Activated CD4-positive, CD25-positive, alpha-beta regulatory T cell treated with anti-CD3 and anti-CD28 coated beads, Interleukin-2, amount 50 U/mL, for 24 hours (primary cell): ENCODE measurements at regions not wholly inside any gene's neighbourhood (a gene's known extent, or its start where the extent isn't known, plus 50 kb on each side); places are given as distances from the start of the nearest gene placed in this dataset.

Experiments used
- ATAC-seq, 2 donors: fragments of 150-1000 bp; cut with Tn5 transposase; one replicate each; pipeline ENCODE4 v1.10.0; 2021; ENCODE audit warnings: mild to moderate bottlenecking in 1 of 2, moderate library complexity in 1 of 2

- no peak for ATAC-seq
Observed at GRCh38 chr5:31048282-31049270, 144.9 kb upstream of the CDH6 start.

- ATAC-seq = no peak
Observed at GRCh38 chr5:31047621-31048020, 145.9 kb upstream of the CDH6 start.

GRCh38 chr5:31047007-31047406 lies 146.5 kb upstream of the CDH6 start:
- no peak for ATAC-seq

DNA sequence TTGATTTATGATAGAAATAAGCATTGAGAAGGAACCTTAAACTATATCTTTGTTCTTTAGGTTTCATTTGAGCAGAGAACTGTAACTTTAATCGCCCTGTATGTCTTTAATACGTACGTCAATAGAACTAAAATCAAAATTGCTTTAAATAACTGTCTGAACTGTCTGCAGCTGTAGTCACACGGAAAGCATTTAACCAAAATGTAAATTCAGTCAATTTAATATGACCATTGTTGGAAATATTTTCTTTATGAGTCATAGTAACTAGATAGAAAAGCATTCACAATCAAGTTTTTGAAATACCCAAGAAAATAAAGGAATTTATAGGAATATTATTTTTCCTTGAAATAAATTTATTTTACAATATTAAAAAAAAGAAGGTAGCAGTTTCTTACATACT lies 157.1 kb upstream of the CDH6 start:
- no peak for ATAC-seq

DNA sequence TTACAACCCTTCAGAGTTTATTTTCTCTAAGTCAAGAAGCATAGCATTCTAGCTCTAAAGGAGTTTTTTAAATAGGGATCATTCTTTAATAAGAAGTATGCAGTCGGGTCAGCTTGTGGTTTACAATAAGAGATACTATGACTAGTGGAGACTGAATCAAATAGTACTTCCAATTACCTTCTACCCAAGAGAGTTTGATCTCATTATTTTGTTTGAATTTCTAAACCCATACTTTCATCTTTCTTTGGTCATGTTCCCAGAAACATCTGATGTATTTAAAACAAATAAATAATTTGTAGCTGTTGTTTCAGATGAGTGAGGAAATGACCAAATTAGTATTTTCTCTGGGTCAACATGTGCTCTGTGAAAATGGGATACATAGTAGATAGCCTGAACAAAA lies 160.2 kb upstream of the CDH6 start:
- no peak for ATAC-seq

DNA sequence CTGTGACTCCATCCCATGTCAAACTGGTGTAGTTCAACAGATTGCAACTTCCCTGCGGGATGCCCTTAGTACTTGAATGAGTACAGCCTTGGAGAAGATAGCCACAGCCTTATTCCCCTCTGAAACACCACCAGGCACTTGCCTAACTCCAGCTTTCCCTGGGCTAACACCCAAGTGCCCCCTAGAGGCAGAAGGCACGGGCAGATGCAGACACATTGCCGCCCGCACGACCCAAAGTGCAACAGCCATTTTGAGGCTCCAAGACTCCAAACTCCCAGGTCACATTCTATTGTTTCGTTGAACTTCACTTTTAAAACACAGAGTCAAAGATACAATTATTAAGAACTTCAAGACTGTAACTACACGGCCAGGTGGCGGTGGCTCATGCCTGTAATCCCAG lies 163.6 kb upstream of the CDH6 start:
- ATAC-seq = no peak

GRCh38 chr5:31027721-31028120 lies 165.8 kb upstream of the CDH6 start:
- ATAC-seq = no peak

DNA sequence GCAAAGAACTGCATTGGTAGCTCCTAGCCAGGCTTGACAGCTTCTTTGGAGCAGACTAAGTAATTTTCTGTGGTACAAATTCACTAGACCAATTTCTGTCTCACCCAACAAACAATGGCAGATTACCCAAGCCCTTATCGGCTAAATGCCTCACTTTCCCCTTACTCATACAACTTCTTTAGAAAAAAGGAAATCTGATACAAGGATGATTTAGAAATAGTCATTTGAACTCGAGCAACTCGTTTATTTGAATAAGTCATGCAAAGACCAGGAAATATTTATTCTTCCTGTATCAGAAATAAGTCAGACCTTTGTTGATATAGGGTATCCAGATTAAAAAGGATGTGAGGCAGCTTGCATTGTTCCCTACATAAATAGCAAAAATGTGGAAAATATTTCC lies 170.4 kb upstream of the CDH6 start:
- no peak for ATAC-seq

- ATAC-seq = no peak
Observed at GRCh38 chr5:31021181-31021624, 172.3 kb upstream of the CDH6 start.

- ATAC-seq = no peak
Observed at GRCh38 chr5:31008231-31008630, 185.3 kb upstream of the CDH6 start.

- no peak for ATAC-seq
Observed at GRCh38 chr5:31007672-31008071, 185.8 kb upstream of the CDH6 start.

DNA sequence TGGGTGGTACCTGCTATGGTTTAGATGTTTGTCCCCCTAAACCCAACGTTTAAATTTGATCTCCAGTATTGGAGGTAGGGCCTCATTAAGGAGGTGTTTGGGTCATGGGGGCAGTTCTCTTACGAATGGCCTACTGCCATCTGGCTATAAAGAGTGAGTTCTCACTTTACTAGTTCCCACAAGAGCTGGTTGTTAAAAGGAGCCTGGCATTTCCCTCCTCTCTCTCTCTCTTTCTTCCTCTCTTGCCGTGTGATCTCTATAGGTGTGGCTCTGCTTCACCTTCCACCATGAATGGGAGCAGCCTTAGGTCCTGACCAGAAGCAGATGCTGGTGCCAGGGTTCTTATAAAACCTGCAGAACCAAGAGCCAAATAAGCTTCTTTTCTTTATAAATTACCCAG lies 193.2 kb upstream of the CDH6 start:
- no peak for ATAC-seq

DNA sequence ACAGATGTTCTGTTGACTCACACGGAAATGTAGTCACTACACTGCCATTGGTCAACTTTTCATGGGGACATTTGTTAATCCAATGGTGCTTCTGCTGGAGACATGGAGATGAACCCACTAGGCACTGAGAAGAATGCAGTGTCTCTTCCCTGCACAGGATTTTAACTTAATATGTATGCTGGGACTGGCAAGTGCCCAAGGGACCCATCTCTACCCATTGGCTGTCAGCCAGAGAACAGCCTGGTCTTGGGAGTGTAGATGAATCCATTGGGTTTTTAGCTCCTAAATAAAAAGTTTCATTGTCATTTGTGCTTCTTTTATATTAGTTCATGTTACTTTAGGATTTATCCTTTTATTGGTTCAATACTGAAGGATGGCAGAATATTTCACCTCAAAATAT lies 195.8 kb upstream of the CDH6 start:
- ATAC-seq = no peak

DNA sequence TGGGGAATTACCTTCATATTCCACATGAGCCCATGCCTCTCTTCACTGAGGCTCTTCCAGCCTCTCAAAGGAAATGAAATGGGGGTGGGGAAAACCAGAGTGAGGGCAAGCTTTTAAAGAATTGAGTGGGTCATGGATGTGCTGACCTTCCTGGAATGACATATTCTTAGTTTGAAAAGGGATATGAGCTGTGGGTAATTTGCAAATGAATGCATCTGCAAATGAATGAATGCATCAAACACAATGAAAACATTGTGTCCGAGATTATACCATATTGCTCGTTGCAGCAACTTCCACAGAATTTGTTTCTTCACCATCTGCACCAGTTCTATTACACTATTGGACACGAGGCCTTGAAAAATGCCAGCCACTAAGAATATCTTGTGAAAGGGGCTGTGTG lies 198.6 kb upstream of the CDH6 start:
- no peak for ATAC-seq

DNA sequence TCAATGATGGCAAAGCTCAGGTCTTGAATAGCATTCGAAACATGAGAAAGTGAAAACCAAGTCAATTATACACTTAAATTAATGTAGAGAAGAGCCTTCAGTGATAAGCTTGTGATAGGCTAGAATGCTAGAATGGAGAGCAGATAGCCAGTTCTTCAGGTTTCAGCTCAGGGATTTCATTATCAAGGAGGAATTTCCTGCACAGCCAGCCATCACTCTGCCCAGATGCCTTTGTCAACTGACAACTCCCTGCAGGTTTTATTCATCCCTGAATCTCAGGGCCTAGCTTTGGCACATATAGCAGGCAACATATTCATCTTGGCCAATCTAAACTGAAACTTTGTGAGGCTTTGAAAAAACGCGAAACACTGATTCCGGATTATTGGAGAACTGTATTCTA lies 199.3 kb upstream of the CDH6 start:
- no peak for ATAC-seq

- no peak for ATAC-seq
Observed at GRCh38 chr5:30991462-30991861, 202.0 kb upstream of the CDH6 start.

GRCh38 chr5:30981576-30981975 lies 211.9 kb upstream of the CDH6 start:
- ATAC-seq = no peak

- ATAC-seq = no peak
Observed at GRCh38 chr5:30968971-30969370, 224.5 kb upstream of the CDH6 start.

- no peak for ATAC-seq
Observed at GRCh38 chr5:30960036-30960435, 233.4 kb upstream of the CDH6 start.

GRCh38 chr5:30959238-30959637 lies 234.2 kb upstream of the CDH6 start:
- ATAC-seq = no peak

GRCh38 chr5:30957591-30957990 lies 235.9 kb upstream of the CDH6 start:
- no peak for ATAC-seq

GRCh38 chr5:30956251-30956650 lies 237.2 kb upstream of the CDH6 start:
- ATAC-seq = no peak

DNA sequence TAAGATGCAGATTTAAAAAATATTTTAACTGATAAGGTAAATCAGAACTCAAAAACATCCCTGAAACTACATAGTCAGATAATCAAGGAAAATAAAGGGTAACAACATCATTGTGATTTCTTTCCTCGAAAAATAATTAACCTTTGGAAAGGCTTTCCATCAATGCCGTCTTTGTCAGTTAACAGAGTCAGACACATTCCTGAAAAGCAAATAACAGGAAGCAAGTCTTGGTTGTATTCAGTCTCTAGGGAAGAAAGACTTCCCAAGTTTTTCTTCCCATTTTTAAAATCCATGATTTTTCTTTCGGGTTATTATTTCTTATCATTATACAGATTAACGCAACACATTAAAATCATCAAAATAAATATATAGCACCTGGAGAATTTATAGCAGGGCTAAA lies 256.4 kb upstream of the CDH6 start:
- no peak for ATAC-seq

DNA sequence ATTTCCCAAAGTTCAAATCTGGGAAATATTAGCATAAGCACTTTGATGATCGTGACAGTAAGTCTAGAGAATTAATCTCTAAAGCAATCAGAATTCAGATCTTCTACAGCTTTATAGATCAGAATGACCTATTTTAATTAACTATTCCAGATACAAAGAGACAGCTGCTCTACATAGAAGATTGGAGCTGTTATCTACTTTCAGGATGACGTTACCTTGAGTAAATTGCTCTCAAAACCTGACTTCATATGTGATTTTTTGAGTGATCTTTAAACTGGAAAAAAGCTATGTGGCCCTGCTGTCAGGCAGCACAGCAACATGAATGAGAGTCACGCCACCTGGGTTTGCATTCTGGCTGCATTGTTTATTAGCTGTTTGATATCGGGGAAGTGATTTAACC lies 259.9 kb upstream of the CDH6 start:
- ATAC-seq = no peak
